B cell (primary cell): ENCODE measurements at regions not wholly inside any gene's neighbourhood (a gene's known extent, or its start where the extent isn't known, plus 50 kb on each side); places are given as distances from the start of the nearest gene placed in this dataset.

ENCODE experiments used
- CTCF ChIP-seq: fragments of 200-600 bp; IDR thresholded peaks from one replicate; pipeline ENCODE4 v1.8.0; 2022; ENCODE audit warnings: antibody characterized with exemption, mild to moderate bottlenecking
- EZH2 ChIP-seq: IDR thresholded peaks from 2 replicates; pipeline ENCODE4 v1.6.1; 2012; ENCODE audit warnings: borderline replicate concordance, low read depth, mild to moderate bottlenecking, moderate library complexity, low read length; ENCODE audit not compliant: insufficient read depth, poor library complexity, severe bottlenecking

- TF ChIP-seq CTCF = no peak
- TF ChIP-seq EZH2 = no peak
Observed at GRCh38 chr18:77918730-77919129, 669.1 kb downstream of the GALR1 start.
